Left ventricle myocardium inferior (tissue), 1 donor: ENCODE measurements at regions not wholly inside any gene's neighbourhood (a gene's known extent, or its start where the extent isn't known, plus 50 kb on each side); places are given as distances from the start of the nearest gene placed in this dataset.

Experiments used
- DNase-seq: peaks from one replicate; pipeline ENCODE4 v3.0.0-alpha.2; 2020
- H3K27ac ChIP-seq: fragments of 200-600 bp; replicated peaks from 2 replicates; pipeline ENCODE4 v1.8.0; 2021
- H3K27me3 ChIP-seq: fragments of 200-600 bp; 2 replicates; pipeline ENCODE4 v1.8.0; 2021; ENCODE audit warnings: low read depth
- H3K36me3 ChIP-seq: fragments of 200-600 bp; 2 replicates; pipeline ENCODE4 v1.8.0; 2021
- H3K4me1 ChIP-seq: fragments of 200-600 bp; 2 replicates; pipeline ENCODE4 v1.8.0; 2021
- H3K4me3 ChIP-seq: fragments of 200-600 bp; 2 replicates; pipeline ENCODE4 v1.8.0; 2021; ENCODE audit warnings: mild to moderate bottlenecking, moderate library complexity
- H3K9me3 ChIP-seq: fragments of 200-600 bp; replicated peaks from 2 replicates; pipeline ENCODE4 v1.8.0; 2021
- CTCF ChIP-seq: fragments of 200-600 bp; IDR thresholded peaks from 2 replicates; pipeline ENCODE4 v1.8.0; 2021; ENCODE audit warnings: antibody characterized with exemption, mild to moderate bottlenecking, borderline replicate concordance
- intact Hi-C: fragments of 100-400 bp; cut with micrococcal nuclease; formaldehyde crosslinking; loops from one replicate; pipeline ENCODE4 v1.11.0; 2022
- donor health status: DM: no; HTN: yes; CAD: no; lungs with severe emphysema.

GRCh38 chr10:121352231-121352855 lies 245.9 kb downstream of the FGFR2 start:
- TF ChIP-seq CTCF = no peak
- Histone ChIP-seq H3K9me3 (no peaks in the 10 kb centered on the region), H3K27me3 (no peaks in the 10 kb centered on the region), H3K4me1 (no peaks in the 10 kb centered on the region), H3K4me3 (no peak overlapping the region), H3K36me3 (no peaks in the 10 kb centered on the region), H3K27ac (no peak overlapping the region)
- intact Hi-C loops = no loop called here
- DNase-seq = no peak

DNA sequence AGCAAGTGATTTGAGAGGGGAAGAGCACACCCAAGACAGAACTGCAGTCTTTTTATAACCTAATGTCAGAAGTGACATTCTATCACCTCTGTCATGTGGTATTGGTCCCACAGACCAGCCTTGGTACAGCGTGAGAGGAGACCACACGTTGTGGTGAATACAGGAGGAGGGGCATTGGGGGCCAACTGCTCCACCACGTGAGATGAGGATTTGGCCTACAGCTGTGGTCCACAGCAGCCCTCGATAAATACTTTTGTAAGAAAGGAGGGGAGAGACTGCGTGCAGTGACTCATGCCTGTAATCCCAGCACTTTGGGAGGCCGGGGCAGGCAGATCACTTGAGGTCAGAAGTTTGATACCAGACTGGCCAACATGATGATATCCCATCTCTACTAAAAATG lies 243.1 kb downstream of the FGFR2 start:
- no peak for TF ChIP-seq CTCF
- Histone ChIP-seq H3K9me3 (no peaks in the 10 kb centered on the region), H3K27me3 (peaks cover 4% of the 10 kb centered on the region), H3K36me3 (no peaks in the 10 kb centered on the region), H3K4me3 (no peak overlapping the region), H3K27ac (no peak overlapping the region), H3K4me1 (no peaks in the 10 kb centered on the region)
- no peak for DNase-seq
- intact Hi-C loops = no loop called here

DNA sequence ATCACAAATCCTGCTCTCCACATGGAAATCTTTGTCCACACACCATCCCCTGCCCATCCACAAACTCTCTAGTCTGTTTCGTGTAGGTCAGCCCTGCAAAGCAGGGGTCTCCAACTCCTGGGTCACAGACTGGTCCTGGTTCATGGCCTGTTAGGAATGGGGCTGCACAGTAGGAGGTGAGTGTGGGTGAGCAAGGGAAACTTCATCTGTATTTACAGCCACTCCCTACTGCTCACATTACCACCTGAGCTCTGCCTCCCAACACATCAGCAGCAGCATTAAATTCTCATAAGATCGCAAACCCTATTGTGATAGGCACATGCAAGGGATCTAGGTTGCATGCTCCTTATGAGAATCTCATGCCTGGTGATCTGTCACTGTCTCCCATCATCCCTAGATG lies 242.1 kb downstream of the FGFR2 start:
- Histone ChIP-seq H3K36me3 (no peaks in the 10 kb centered on the region), H3K9me3 (no peaks in the 10 kb centered on the region), H3K4me3 (no peak overlapping the region), H3K27me3 (peaks cover 4% of the 10 kb centered on the region), H3K27ac (no peak overlapping the region), H3K4me1 (no peaks in the 10 kb centered on the region)
- no peak for TF ChIP-seq CTCF
- DNase-seq = no peak
- intact Hi-C loops = no loop called here

DNA sequence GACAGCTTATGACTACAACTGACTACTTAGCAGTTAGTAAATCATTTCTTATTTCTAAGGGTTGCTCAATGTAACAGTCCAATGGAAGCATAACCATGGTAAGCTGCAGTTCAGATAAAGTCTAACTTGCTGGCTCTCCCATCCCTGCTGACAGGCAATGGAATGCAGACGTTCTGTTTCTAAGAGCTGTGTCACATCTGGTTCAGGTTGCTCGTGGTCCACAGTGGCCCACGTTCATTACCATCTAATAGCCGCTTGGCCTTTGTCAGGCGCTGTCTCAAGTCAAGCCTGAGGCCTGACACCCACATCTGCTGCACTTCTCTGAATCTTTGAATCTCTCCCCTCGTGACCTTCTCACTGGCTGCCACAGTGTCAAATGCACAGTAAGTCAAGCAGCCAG lies 240.8 kb downstream of the FGFR2 start:
- intact Hi-C loops = no loop called here
- no peak overlapping the region for H3K4me3 ChIP-seq
- H3K27me3 ChIP-seq = peaks cover 4% of the 10 kb centered on the region
- H3K36me3 ChIP-seq = no peaks in the 10 kb centered on the region
- H3K9me3 ChIP-seq = no peaks in the 10 kb centered on the region
- DNase-seq = no peak
- H3K4me1 ChIP-seq = no peaks in the 10 kb centered on the region
- H3K27ac ChIP-seq = no peak overlapping the region
- no peak for TF ChIP-seq CTCF

DNA sequence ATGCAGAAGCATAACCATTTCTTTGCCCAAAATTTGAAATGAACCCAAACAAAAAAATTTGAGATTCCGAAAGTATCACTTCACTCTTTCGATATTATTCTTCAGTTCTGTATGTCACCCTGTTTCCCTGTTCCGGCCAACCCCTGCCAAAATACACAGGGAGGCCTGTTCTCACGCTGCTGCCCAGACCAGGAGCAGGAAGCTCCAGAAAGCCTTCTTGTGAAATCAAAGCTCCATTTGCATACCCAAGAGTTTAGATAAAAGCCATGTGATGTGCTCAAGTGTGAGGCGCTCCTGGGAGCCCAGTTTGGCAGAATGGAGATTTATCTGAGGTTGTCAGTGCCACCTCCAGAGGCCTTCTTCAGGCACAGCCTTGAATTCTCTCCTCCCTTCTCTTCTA lies 236.2 kb downstream of the FGFR2 start:
- DNase-seq = no peak
- TF ChIP-seq CTCF = no peak

More for the DNA sequence above, 236.2 kb downstream of the FGFR2 start:
- Histone ChIP-seq H3K9me3 (no peaks in the 10 kb centered on the region), H3K27ac (no peak overlapping the region), H3K27me3 (peaks cover 8% of the 10 kb centered on the region), H3K4me1 (no peaks in the 10 kb centered on the region), H3K36me3 (no peaks in the 10 kb centered on the region), H3K4me3 (no peak overlapping the region)
- intact Hi-C loops = no loop called here
